ENCODE measurements at regions not wholly inside any gene's neighbourhood (a gene's known extent, or its start where the extent isn't known, plus 50 kb on each side); places are given as distances from the start of the nearest gene placed in this dataset.

GRCh38 chr5:117436846-117437245 lies 862.2 kb upstream of the SEMA6A start:
- no peak overlapping the region for H3T11ph ChIP-seq (ENCODE audit: low read length)
- no peak overlapping the region for H3K27ac ChIP-seq (ENCODE audit: insufficient read length, low read depth, low read length)
- H3K14ac ChIP-seq (ENCODE audit: insufficient read depth, low read length): no peak overlapping the region
- no peak overlapping the region for H2BK120ac ChIP-seq (ENCODE audit: low read depth, low read length, poor library complexity, severe bottlenecking)
- no peak overlapping the region for H3K18ac ChIP-seq (ENCODE audit: insufficient read length, low read depth, low read length)
- no peak overlapping the region for H2BK15ac ChIP-seq (ENCODE audit: low read depth, low read length)
- no peaks in the 10 kb centered on the region for H3K27me3 Mint-ChIP-seq (ENCODE audit: low read depth)
- H4K5ac ChIP-seq (ENCODE audit: insufficient read length, low read depth, low read length): no peak overlapping the region
- no peaks in the 10 kb centered on the region for H3K27me3 ChIP-seq (ENCODE audit: insufficient read depth, low read length)
- peaks cover 7% of the 10 kb centered on the region for H3K4me1 ChIP-seq (ENCODE audit: insufficient read depth, low read length)
- H3K4me1 Mint-ChIP-seq: peaks cover 23 to 29% of the 10 kb centered on the region in 2 experiments
- no peak overlapping the region for H3K9ac ChIP-seq (ENCODE audit: extremely low read depth, insufficient read length, low read length)
- H3K56ac ChIP-seq (ENCODE audit: insufficient read length, low read depth, low read length): no peak overlapping the region
- H2BK12ac ChIP-seq (ENCODE audit: insufficient read length, low read depth, low read length): no peak overlapping the region
- no peak overlapping the region for H4K8ac ChIP-seq (replicated peaks; ENCODE audit: insufficient read length, low read depth, low read length)
- H3K27ac Mint-ChIP-seq: no peak overlapping the region; a peak in 1 of 7 replicates
- no peak for DNase-seq
- no peaks in the 10 kb centered on the region for H3K79me2 ChIP-seq (ENCODE audit: insufficient read depth, low read length)
- H2AFZ ChIP-seq (ENCODE audit: low read length): no peak overlapping the region
- H3K4me3 Mint-ChIP-seq: no peak overlapping the region
- no peaks in the 10 kb centered on the region for H3K9me3 Mint-ChIP-seq
- WGBS (ENCODE audit: extremely low coverage, insufficient read length, low lambda C conversion rate): no CpG with 5 or more reads among the region's 4 CpGs
- no peak overlapping the region for H2BK5ac ChIP-seq (ENCODE audit: insufficient read length, low read length)
- TF ChIP-seq, protein P1, sequence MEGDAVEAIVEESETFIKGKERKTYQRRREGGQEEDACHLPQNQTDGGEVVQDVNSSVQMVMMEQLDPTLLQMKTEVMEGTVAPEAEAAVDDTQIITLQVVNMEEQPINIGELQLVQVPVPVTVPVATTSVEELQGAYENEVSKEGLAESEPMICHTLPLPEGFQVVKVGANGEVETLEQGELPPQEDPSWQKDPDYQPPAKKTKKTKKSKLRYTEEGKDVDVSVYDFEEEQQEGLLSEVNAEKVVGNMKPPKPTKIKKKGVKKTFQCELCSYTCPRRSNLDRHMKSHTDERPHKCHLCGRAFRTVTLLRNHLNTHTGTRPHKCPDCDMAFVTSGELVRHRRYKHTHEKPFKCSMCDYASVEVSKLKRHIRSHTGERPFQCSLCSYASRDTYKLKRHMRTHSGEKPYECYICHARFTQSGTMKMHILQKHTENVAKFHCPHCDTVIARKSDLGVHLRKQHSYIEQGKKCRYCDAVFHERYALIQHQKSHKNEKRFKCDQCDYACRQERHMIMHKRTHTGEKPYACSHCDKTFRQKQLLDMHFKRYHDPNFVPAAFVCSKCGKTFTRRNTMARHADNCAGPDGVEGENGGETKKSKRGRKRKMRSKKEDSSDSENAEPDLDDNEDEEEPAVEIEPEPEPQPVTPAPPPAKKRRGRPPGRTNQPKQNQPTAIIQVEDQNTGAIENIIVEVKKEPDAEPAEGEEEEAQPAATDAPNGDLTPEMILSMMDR (conservative IDR thresholded peaks at IDR 0.05): no peak
- no peaks in the 10 kb centered on the region for H3K23me2 ChIP-seq (ENCODE audit: insufficient read length, low read depth, low read length, poor library complexity, severe bottlenecking)
- H3K23ac ChIP-seq (ENCODE audit: insufficient read length, low read depth, low read length): no peak overlapping the region
- H4K20me1 ChIP-seq (ENCODE audit: control insufficient read depth, insufficient read depth, insufficient read length): no peaks in the 10 kb centered on the region
- no peak overlapping the region for H3K4me2 ChIP-seq (ENCODE audit: insufficient read depth, insufficient read length, low read length)
- no peaks in the 10 kb centered on the region for H3K9me3 ChIP-seq (ENCODE audit: control insufficient read depth, low read depth, low read length)
- no peak overlapping the region for H2BK20ac ChIP-seq (ENCODE audit: low read depth, low read length, poor library complexity, severe bottlenecking)
- H4K91ac ChIP-seq (ENCODE audit: insufficient read length, low read depth, low read length): no peak overlapping the region
- H3K79me1 ChIP-seq (ENCODE audit: insufficient read depth, low read depth, low read length, poor library complexity, severe bottlenecking): no peaks in the 10 kb centered on the region
- H3K4ac ChIP-seq (ENCODE audit: low read depth, low read length): no peak overlapping the region
- H2AK5ac ChIP-seq (ENCODE audit: insufficient read length, low read length): no peak overlapping the region
- no peaks in the 10 kb centered on the region; a peak in 1 of 7 replicates for H3K36me3 Mint-ChIP-seq (ENCODE audit: insufficient read depth in 1 of 3, low read depth in 3 of 3)
